Activated naive CD4-positive, alpha-beta T cell treated with anti-CD3 and anti-CD28 coated beads, Interleukin-2, amount 50 U/mL, for 24 hours (primary cell): ENCODE measurements at regions not wholly inside any gene's neighbourhood (a gene's known extent, or its start where the extent isn't known, plus 50 kb on each side); places are given as distances from the start of the nearest gene placed in this dataset.
"Not testable (repeated sequence)": the region's sequence is repeated elsewhere in the genome, so short reads cannot be mapped to it uniquely, and the experiment has no call there.

Experiments
- H3K27ac Mint-ChIP-seq: one replicate; pipeline ENCODE4 v1.8.0; 2021; ENCODE audit warnings: mild to moderate bottlenecking, mixed read lengths
- H3K27me3 Mint-ChIP-seq: one replicate; pipeline ENCODE4 v1.8.0; 2021; ENCODE audit warnings: mixed read lengths
- H3K36me3 Mint-ChIP-seq: one replicate; pipeline ENCODE4 v1.8.0; 2021; ENCODE audit warnings: mixed read lengths
- H3K4me1 Mint-ChIP-seq: one replicate; pipeline ENCODE4 v1.8.0; 2021; ENCODE audit warnings: mixed read lengths
- H3K4me3 Mint-ChIP-seq: one replicate; pipeline ENCODE4 v1.8.0; 2021; ENCODE audit warnings: mild to moderate bottlenecking, mixed read lengths
- H3K9me3 Mint-ChIP-seq: one replicate; pipeline ENCODE4 v1.8.0; 2021; ENCODE audit warnings: mixed read lengths

GRCh38 chr6:137589067-137589848, 95.1 kb upstream of the OLIG3 start:
- peaks cover 13% of the 10 kb centered on the region for H3K4me1 Mint-ChIP-seq
- peaks cover 17% of the 10 kb centered on the region for H3K9me3 Mint-ChIP-seq
- H3K27ac Mint-ChIP-seq, result peak overlapping the region; percentile 53
- H3K4me3 Mint-ChIP-seq, result no peak overlapping the region
- H3K36me3 Mint-ChIP-seq, result peaks cover 11% of the 10 kb centered on the region
- peaks cover 8% of the 10 kb centered on the region for H3K27me3 Mint-ChIP-seq

- Mint-ChIP-seq H3K4me3 (no peak overlapping the region), H3K4me1 (peaks cover 13% of the 10 kb centered on the region), H3K36me3 (peaks cover 13% of the 10 kb centered on the region), H3K27ac (no peak overlapping the region), H3K27me3 (peaks cover 10% of the 10 kb centered on the region), H3K9me3 (peaks cover 27% of the 10 kb centered on the region)
Observed at GRCh38 chr6:137590684-137591083, 96.5 kb upstream of the OLIG3 start.

- H3K27me3 Mint-ChIP-seq, result peaks cover 7% of the 10 kb centered on the region
- H3K4me3 Mint-ChIP-seq, result no peak overlapping the region
- H3K36me3 Mint-ChIP-seq, result no peaks in the 10 kb centered on the region
- H3K27ac Mint-ChIP-seq, result no peak overlapping the region
- H3K9me3 Mint-ChIP-seq, result no peaks in the 10 kb centered on the region
- H3K4me1 Mint-ChIP-seq, result no peaks in the 10 kb centered on the region
Observed at GRCh38 chr6:137601471-137601870, 107.3 kb upstream of the OLIG3 start.

- Mint-ChIP-seq H3K4me3 (no peak overlapping the region), H3K4me1 (no peaks in the 10 kb centered on the region), H3K27ac (no peak overlapping the region), H3K9me3 (no peaks in the 10 kb centered on the region), H3K27me3 (peaks cover 8% of the 10 kb centered on the region), H3K36me3 (no peaks in the 10 kb centered on the region)
Observed at GRCh38 chr6:137602313-137603197, 108.4 kb upstream of the OLIG3 start.

- no peaks in the 10 kb centered on the region for H3K9me3 Mint-ChIP-seq
- peaks cover 3% of the 10 kb centered on the region for H3K27me3 Mint-ChIP-seq
- no peak overlapping the region for H3K27ac Mint-ChIP-seq
- no peaks in the 10 kb centered on the region for H3K36me3 Mint-ChIP-seq
- H3K4me3 Mint-ChIP-seq, result no peak overlapping the region
- H3K4me1 Mint-ChIP-seq, result no peaks in the 10 kb centered on the region
Observed at GRCh38 chr6:137610702-137611101, 116.5 kb upstream of the OLIG3 start.

- H3K4me3 Mint-ChIP-seq, result no peak overlapping the region
- peaks cover 11% of the 10 kb centered on the region for H3K27me3 Mint-ChIP-seq
- no peaks in the 10 kb centered on the region for H3K36me3 Mint-ChIP-seq
- no peaks in the 10 kb centered on the region for H3K4me1 Mint-ChIP-seq
- H3K9me3 Mint-ChIP-seq, result no peaks in the 10 kb centered on the region
- H3K27ac Mint-ChIP-seq, result no peak overlapping the region
Observed at GRCh38 chr6:137623293-137623692, 129.1 kb upstream of the OLIG3 start.

- no peaks in the 10 kb centered on the region for H3K4me1 Mint-ChIP-seq
- no peaks in the 10 kb centered on the region for H3K36me3 Mint-ChIP-seq
- H3K27ac Mint-ChIP-seq, result no peak overlapping the region
- peaks cover 11% of the 10 kb centered on the region for H3K27me3 Mint-ChIP-seq
- H3K4me3 Mint-ChIP-seq, result no peak overlapping the region
- no peaks in the 10 kb centered on the region for H3K9me3 Mint-ChIP-seq
Observed at GRCh38 chr6:137625100-137625661, 131.0 kb upstream of the OLIG3 start.

GRCh38 chr6:137625808-137626207, 131.6 kb upstream of the OLIG3 start:
- Mint-ChIP-seq H3K27ac (no peak overlapping the region), H3K4me3 (no peak overlapping the region), H3K4me1 (no peaks in the 10 kb centered on the region), H3K9me3 (no peaks in the 10 kb centered on the region), H3K36me3 (no peaks in the 10 kb centered on the region), H3K27me3 (peaks cover 9% of the 10 kb centered on the region)

- Mint-ChIP-seq H3K4me3 (no peak overlapping the region), H3K4me1 (no peaks in the 10 kb centered on the region), H3K27me3 (peaks cover 2% of the 10 kb centered on the region), H3K9me3 (no peaks in the 10 kb centered on the region), H3K36me3 (no peaks in the 10 kb centered on the region), H3K27ac (no peak overlapping the region)
Observed at GRCh38 chr6:137630666-137631065, 136.5 kb upstream of the OLIG3 start.

- no peaks in the 10 kb centered on the region for H3K36me3 Mint-ChIP-seq
- H3K9me3 Mint-ChIP-seq, result no peaks in the 10 kb centered on the region
- H3K27ac Mint-ChIP-seq, result no peak overlapping the region
- no peaks in the 10 kb centered on the region for H3K27me3 Mint-ChIP-seq
- no peak overlapping the region for H3K4me3 Mint-ChIP-seq
- no peaks in the 10 kb centered on the region for H3K4me1 Mint-ChIP-seq
Observed at GRCh38 chr6:137631323-137631722, 137.1 kb upstream of the OLIG3 start.

- not testable (repeated sequence) for H3K27me3 Mint-ChIP-seq, H3K36me3 Mint-ChIP-seq, H3K27ac Mint-ChIP-seq, H3K4me1 Mint-ChIP-seq, H3K9me3 Mint-ChIP-seq, H3K4me3 Mint-ChIP-seq
Observed at GRCh38 chr6:137634177-137634576, 140.0 kb upstream of the OLIG3 start.

GRCh38 chr6:137637121-137637520, 142.9 kb upstream of the OLIG3 start:
- no peaks in the 10 kb centered on the region for H3K36me3 Mint-ChIP-seq

GRCh38 chr6:137638926-137639706, 144.9 kb upstream of the OLIG3 start:
- H3K4me3 Mint-ChIP-seq, result no peak overlapping the region
- no peaks in the 10 kb centered on the region for H3K9me3 Mint-ChIP-seq
- H3K36me3 Mint-ChIP-seq, result no peaks in the 10 kb centered on the region
- H3K27ac Mint-ChIP-seq, result no peak overlapping the region
- H3K4me1 Mint-ChIP-seq, result peaks cover 11% of the 10 kb centered on the region
- peaks cover 2% of the 10 kb centered on the region for H3K27me3 Mint-ChIP-seq

More at GRCh38 chr6:137637121-137637520, 142.9 kb upstream of the OLIG3 start:
- H3K4me3 Mint-ChIP-seq, result no peak overlapping the region
- H3K27me3 Mint-ChIP-seq, result no peaks in the 10 kb centered on the region
- peaks cover 11% of the 10 kb centered on the region for H3K4me1 Mint-ChIP-seq
- H3K27ac Mint-ChIP-seq, result no peak overlapping the region
- H3K9me3 Mint-ChIP-seq, result no peaks in the 10 kb centered on the region

- Mint-ChIP-seq H3K27ac (no peak overlapping the region), H3K4me1 (peaks cover 11% of the 10 kb centered on the region), H3K4me3 (no peak overlapping the region), H3K27me3 (peaks cover 2% of the 10 kb centered on the region), H3K36me3 (no peaks in the 10 kb centered on the region), H3K9me3 (no peaks in the 10 kb centered on the region)
Observed at GRCh38 chr6:137640086-137640485, 145.9 kb upstream of the OLIG3 start.

- Mint-ChIP-seq H3K4me1 (peaks cover 11% of the 10 kb centered on the region), H3K27me3 (peaks cover 3% of the 10 kb centered on the region), H3K36me3 (no peaks in the 10 kb centered on the region), H3K27ac (no peak overlapping the region), H3K9me3 (no peaks in the 10 kb centered on the region), H3K4me3 (no peak overlapping the region)
Observed at GRCh38 chr6:137641474-137642077, 147.4 kb upstream of the OLIG3 start.
